Left ventricle myocardium inferior (tissue), 1 donor: ENCODE measurements at regions not wholly inside any gene's neighbourhood (a gene's known extent, or its start where the extent isn't known, plus 50 kb on each side); places are given as distances from the start of the nearest gene placed in this dataset.

Experiments used
- DNase-seq: peaks from one replicate; pipeline ENCODE4 v3.0.0-alpha.2; 2020
- H3K27ac ChIP-seq: fragments of 200-600 bp; replicated peaks from 2 replicates; pipeline ENCODE4 v1.8.0; 2021
- H3K27me3 ChIP-seq: fragments of 200-600 bp; 2 replicates; pipeline ENCODE4 v1.8.0; 2021; ENCODE audit warnings: low read depth
- H3K36me3 ChIP-seq: fragments of 200-600 bp; 2 replicates; pipeline ENCODE4 v1.8.0; 2021
- H3K4me1 ChIP-seq: fragments of 200-600 bp; 2 replicates; pipeline ENCODE4 v1.8.0; 2021
- H3K4me3 ChIP-seq: fragments of 200-600 bp; 2 replicates; pipeline ENCODE4 v1.8.0; 2021; ENCODE audit warnings: mild to moderate bottlenecking, moderate library complexity
- H3K9me3 ChIP-seq: fragments of 200-600 bp; replicated peaks from 2 replicates; pipeline ENCODE4 v1.8.0; 2021
- intact Hi-C: fragments of 100-400 bp; cut with micrococcal nuclease; formaldehyde crosslinking; loops from one replicate; pipeline ENCODE4 v1.11.0; 2022
- TF ChIP-seq, protein P1 (sequence below): fragments of 200-600 bp; IDR thresholded peaks from 2 replicates; pipeline ENCODE4 v1.8.0; 2021; ENCODE audit warnings: antibody characterized with exemption, mild to moderate bottlenecking, borderline replicate concordance
- donor health status: DM: no; HTN: yes; CAD: no; lungs with severe emphysema.

DNA sequence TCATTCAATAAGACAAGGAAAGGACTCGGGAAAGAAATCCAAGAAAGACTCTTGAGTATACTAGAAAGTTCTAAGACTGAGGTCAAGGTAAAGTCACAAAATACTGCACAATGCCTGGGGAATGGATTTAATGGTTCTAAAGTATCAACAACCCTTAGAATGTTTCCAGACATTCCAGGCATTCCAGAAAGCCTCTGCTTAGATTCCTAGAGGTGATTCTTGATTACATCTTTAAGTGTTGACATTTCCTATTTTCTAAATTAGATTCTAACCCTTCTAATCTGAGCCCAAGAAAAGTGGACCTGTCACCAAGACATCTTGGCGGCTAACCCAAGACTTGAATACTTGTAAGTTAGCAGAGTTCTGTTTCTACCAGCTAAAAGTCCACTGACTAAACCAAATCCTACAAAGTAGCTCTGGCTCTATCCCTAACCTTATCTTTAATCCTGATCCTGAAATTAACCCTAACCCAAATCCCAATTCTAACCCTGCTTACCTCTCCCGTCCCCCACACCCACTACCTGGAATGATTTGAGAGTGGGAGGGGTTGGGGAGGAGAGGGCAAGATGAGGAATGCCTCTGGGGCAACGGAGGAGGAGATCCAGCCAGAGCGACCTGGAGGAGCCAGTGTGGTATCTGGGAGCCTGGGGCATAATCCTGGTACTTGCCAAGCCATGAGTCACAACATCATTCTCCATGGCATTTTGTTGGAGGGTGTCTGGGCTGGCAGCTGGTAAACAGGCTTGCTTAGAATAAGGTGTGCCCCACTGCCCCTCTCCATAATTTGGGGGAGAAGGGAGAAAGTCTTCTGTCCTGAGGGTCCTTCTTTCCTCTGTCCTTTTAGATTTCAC is 93.4 kb upstream of the HOXC13 start:
- no peak for DNase-seq
- Histone ChIP-seq H3K27ac (no peak overlapping the region), H3K36me3 (no peaks in the 10 kb centered on the region), H3K27me3 (peaks cover 100% of the 10 kb centered on the region), H3K9me3 (no peaks in the 10 kb centered on the region), H3K4me1 (no peaks in the 10 kb centered on the region), H3K4me3 (no peak overlapping the region)
- intact Hi-C loops, result no loop called here
- TF ChIP-seq, protein P1, sequence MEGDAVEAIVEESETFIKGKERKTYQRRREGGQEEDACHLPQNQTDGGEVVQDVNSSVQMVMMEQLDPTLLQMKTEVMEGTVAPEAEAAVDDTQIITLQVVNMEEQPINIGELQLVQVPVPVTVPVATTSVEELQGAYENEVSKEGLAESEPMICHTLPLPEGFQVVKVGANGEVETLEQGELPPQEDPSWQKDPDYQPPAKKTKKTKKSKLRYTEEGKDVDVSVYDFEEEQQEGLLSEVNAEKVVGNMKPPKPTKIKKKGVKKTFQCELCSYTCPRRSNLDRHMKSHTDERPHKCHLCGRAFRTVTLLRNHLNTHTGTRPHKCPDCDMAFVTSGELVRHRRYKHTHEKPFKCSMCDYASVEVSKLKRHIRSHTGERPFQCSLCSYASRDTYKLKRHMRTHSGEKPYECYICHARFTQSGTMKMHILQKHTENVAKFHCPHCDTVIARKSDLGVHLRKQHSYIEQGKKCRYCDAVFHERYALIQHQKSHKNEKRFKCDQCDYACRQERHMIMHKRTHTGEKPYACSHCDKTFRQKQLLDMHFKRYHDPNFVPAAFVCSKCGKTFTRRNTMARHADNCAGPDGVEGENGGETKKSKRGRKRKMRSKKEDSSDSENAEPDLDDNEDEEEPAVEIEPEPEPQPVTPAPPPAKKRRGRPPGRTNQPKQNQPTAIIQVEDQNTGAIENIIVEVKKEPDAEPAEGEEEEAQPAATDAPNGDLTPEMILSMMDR, result no peak

DNA sequence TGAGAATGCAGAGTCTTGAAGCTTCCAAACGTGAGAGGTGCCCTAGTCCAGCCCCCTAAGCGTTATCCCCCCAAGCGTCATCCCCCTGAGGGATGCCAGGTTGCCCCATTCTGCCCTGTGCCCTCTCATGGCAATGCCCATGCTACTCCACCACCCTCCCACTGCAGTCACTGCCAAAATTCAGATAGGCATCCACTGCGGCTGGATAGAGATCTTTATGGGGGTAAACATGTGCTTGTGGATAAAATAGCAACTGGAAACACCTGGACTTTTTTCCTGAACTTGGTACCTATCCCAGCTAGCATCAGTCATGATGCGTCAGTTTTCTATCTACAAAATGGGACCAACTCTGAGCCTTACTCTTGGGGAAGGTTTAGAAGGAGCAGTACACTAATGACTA is 92.7 kb upstream of the HOXC13 start:
- intact Hi-C loops, result no loop called here
- H3K4me1 ChIP-seq, result no peaks in the 10 kb centered on the region
- TF ChIP-seq, protein P1, result no peak
- H3K27me3 ChIP-seq, result peaks cover 100% of the 10 kb centered on the region
- H3K27ac ChIP-seq, result no peak overlapping the region
- no peak overlapping the region for H3K4me3 ChIP-seq
- H3K36me3 ChIP-seq, result no peaks in the 10 kb centered on the region
- no peaks in the 10 kb centered on the region for H3K9me3 ChIP-seq
- DNase-seq, result no peak

DNA sequence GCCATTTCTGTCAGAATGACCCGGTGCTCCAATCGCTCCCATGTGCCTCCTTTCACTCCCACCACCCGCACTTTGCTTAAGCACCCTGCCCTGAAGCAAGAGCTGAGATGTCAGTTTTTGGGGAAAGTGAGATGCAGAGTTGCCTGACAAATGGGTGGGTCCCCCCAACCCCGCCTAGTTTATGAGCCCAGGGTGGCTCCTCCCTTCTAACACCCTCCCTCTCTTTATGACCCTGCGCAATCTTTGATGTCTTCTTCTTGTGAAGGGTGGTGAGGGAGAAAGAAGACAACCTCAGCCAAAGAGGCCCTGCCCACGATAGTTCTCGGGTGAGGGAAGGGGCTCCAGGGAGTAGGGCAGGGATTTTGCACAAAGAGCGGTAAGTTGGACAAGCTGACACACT is 89.5 kb upstream of the HOXC13 start:
- no peaks in the 10 kb centered on the region for H3K9me3 ChIP-seq
- intact Hi-C loops, result no loop called here
- H3K36me3 ChIP-seq, result no peaks in the 10 kb centered on the region
- peaks cover 92% of the 10 kb centered on the region for H3K27me3 ChIP-seq
- H3K4me3 ChIP-seq, result no peak overlapping the region
- no peaks in the 10 kb centered on the region for H3K4me1 ChIP-seq
- no peak for DNase-seq
- TF ChIP-seq, protein P1, result no peak
- no peak overlapping the region for H3K27ac ChIP-seq

GRCh38 chr12:53849656-53850055 is 89.0 kb upstream of the HOXC13 start:
- Histone ChIP-seq H3K4me3 (no peak overlapping the region), H3K4me1 (no peaks in the 10 kb centered on the region), H3K27me3 (peaks cover 92% of the 10 kb centered on the region), H3K9me3 (no peaks in the 10 kb centered on the region), H3K36me3 (no peaks in the 10 kb centered on the region), H3K27ac (no peak overlapping the region)
- intact Hi-C loops, result no loop called here
- TF ChIP-seq, protein P1, result no peak
- no peak for DNase-seq

GRCh38 chr12:53852061-53852460 is 86.6 kb upstream of the HOXC13 start:
- H3K36me3 ChIP-seq, result no peaks in the 10 kb centered on the region
- intact Hi-C loops, result no loop called here
- H3K4me1 ChIP-seq, result no peaks in the 10 kb centered on the region
- H3K27me3 ChIP-seq, result peaks cover 92% of the 10 kb centered on the region
- DNase-seq, result no peak
- H3K9me3 ChIP-seq, result no peaks in the 10 kb centered on the region
- H3K27ac ChIP-seq, result no peak overlapping the region
- TF ChIP-seq, protein P1, result no peak
- H3K4me3 ChIP-seq, result no peak overlapping the region
